Stomach (tissue), 4 donors: ENCODE measurements at regions not wholly inside any gene's neighbourhood (a gene's known extent, or its start where the extent isn't known, plus 50 kb on each side); places are given as distances from the start of the nearest gene placed in this dataset.

Experiments
- EP300 ChIP-seq: sonication (generic); formaldehyde crosslinking; IDR thresholded peaks from one replicate; pipeline ENCODE4 v1.6.1; 2017; ENCODE audit warnings: antibody characterized with exemption
- POLR2A ChIP-seq, 4 donors: fragments of 450-650 bp; IDR thresholded peaks; one replicate each; pipeline ENCODE4 v1.6.1; 2016; ENCODE audit warnings: antibody characterized with exemption in 4 of 4, control low read depth in 2 of 4, mild to moderate bottlenecking in 1 of 4, moderate library complexity in 1 of 4

- TF ChIP-seq POLR2A (IDR thresholded peaks at IDR 0.05) (no peak), EP300 (no peak)
Measured at GRCh38 chr5:8844847-8845246, 701.0 kb downstream of the SEMA5A start.
